DND-41 (cell line): ENCODE measurements at regions not wholly inside any gene's neighbourhood (a gene's known extent, or its start where the extent isn't known, plus 50 kb on each side); places are given as distances from the start of the nearest gene placed in this dataset.

Source experiments
- CTCF ChIP-seq: IDR thresholded peaks from 2 replicates; pipeline ENCODE4 v1.5.1; 2012; ENCODE audit warnings: borderline replicate concordance, low read length, moderate library complexity, mild to moderate bottlenecking; ENCODE audit not compliant: poor library complexity, severe bottlenecking; ENCODE audit errors: extremely low read depth
- EZH2 ChIP-seq: IDR thresholded peaks from 3 replicates; pipeline ENCODE4 v1.6.1; 2012; ENCODE audit warnings: borderline replicate concordance, low read depth, mild to moderate bottlenecking, moderate library complexity, low read length, inconsistent platforms; ENCODE audit not compliant: severe bottlenecking

GRCh38 chr11:23502826-23503225 lies 642.6 kb upstream of the CCDC179 start:
- TF ChIP-seq CTCF (no peak), EZH2 (no peak)
